ENCODE measurements at regions not wholly inside any gene's neighbourhood (a gene's known extent, or its start where the extent isn't known, plus 50 kb on each side); places are given as distances from the start of the nearest gene placed in this dataset.

DNA sequence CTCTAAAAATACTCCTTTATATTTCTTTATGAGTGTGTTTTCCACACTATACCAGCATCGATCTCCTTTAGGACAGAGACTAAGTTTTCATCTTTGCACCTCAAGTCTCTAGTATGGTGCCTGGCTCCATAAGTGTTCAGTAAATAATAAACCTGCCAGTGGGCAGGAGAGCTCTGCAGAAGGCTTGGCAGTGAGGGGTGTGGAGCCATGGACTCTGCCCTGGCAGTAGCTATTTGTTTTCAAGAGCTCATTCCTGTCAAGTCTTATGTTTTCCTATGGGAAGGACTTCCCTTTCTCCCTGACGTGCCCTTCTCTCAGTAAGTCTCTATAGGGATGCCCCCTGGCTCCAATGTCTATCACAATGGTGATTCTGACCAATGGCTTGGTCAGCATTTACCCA lies 252.2 kb downstream of the PIK3R1 start:
- H3K27me3 ChIP-seq (ENCODE audit: insufficient read depth in 3 of 3, low read length in 2 of 3), result no peaks in the 10 kb centered on the region
- WGBS, 3 donors, result 94 to 97% (median 97%) methylated on average over 2 of the region's 2 CpGs
- TF ChIP-seq, protein P1, sequence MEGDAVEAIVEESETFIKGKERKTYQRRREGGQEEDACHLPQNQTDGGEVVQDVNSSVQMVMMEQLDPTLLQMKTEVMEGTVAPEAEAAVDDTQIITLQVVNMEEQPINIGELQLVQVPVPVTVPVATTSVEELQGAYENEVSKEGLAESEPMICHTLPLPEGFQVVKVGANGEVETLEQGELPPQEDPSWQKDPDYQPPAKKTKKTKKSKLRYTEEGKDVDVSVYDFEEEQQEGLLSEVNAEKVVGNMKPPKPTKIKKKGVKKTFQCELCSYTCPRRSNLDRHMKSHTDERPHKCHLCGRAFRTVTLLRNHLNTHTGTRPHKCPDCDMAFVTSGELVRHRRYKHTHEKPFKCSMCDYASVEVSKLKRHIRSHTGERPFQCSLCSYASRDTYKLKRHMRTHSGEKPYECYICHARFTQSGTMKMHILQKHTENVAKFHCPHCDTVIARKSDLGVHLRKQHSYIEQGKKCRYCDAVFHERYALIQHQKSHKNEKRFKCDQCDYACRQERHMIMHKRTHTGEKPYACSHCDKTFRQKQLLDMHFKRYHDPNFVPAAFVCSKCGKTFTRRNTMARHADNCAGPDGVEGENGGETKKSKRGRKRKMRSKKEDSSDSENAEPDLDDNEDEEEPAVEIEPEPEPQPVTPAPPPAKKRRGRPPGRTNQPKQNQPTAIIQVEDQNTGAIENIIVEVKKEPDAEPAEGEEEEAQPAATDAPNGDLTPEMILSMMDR (IDR thresholded peaks at IDR 0.05), result no peak
- ATAC-seq (no peak), DNase-seq (no peak)
- H3K27ac ChIP-seq, result no peak overlapping the region
- no peaks in the 10 kb centered on the region for H3K9me3 ChIP-seq
- H3K36me3 ChIP-seq (ENCODE audit: insufficient read depth in 1 of 2, low read depth in 1 of 2), result no peaks in the 10 kb centered on the region
- no peaks in the 10 kb centered on the region for H3K4me1 ChIP-seq
- no peak overlapping the region for H3K4me3 ChIP-seq
- intact Hi-C loops (cut with DNase I), result loop anchor here in 1 of 2 donors (10.0 kb wide), 2 partner anchors 497 to 1223 kb away; no protein-coding TSS in a partner anchor

DNA sequence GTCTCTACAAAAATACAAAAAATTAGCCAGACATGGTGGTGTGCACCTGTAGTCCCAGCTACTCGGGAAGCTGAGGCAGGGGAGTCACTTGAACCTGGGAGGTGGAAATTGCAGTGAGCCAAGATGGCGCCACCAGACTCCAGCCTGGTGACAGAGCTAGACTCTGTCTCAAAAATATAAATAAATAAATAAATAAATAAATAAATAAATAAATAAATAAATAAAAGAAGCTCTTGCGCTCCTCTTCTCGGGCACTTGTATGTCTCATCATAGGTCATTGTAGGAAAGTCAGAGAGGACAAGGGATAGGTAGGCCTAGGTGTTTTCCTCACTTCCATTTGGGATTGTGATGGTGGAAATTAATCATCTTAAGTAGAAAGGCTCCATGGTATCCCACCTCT lies 252.8 kb downstream of the PIK3R1 start:
- intact Hi-C loops (cut with DNase I), result loop anchor here in 1 of 2 donors (10.0 kb wide), 2 partner anchors 496 to 1224 kb away; no protein-coding TSS in a partner anchor
- no peak overlapping the region for H3K4me3 ChIP-seq
- H3K27ac ChIP-seq, result no peak overlapping the region
- DNase-seq, result no peak
- H3K4me1 ChIP-seq, result no peaks in the 10 kb centered on the region
- 98 to 99% (median 98%) methylated on average over 4 of the region's 4 CpGs for WGBS, 3 donors
- H3K9me3 ChIP-seq, result no peaks in the 10 kb centered on the region
- H3K27me3 ChIP-seq (ENCODE audit: insufficient read depth in 3 of 3, low read length in 2 of 3), result no peaks in the 10 kb centered on the region
- TF ChIP-seq, protein P1 (IDR thresholded peaks at IDR 0.05), result no peak
- no peak for ATAC-seq
- no peaks in the 10 kb centered on the region for H3K36me3 ChIP-seq (ENCODE audit: insufficient read depth in 1 of 2, low read depth in 1 of 2)

DNA sequence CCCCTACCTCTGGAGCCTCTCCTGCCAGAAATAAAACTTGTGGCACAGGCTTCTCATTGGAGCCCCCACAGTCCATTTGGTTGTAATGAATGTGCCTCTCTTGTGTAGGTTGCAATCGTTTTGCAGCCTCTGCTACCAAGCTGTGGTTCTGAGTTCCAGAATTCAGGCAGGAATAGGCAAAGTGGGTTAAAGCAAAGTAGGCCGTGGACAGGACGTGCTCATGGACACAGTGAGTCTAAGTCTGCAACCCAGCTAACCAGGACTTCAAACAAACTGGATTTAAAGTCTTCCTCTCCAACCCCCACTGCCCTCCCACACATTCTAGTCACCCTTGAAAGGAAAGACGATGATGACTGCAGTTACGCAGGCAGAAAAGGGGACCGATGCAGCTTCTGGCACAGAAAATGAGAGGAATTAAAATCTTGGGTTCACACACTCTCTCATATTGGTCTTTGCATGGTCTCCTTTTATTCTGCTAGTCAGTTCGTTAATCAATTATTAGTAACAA lies 260.0 kb downstream of the PIK3R1 start:
- intact Hi-C loops (cut with DNase I), result no loop called here
- ATAC-seq, result no peak
- no peaks in the 10 kb centered on the region for H3K36me3 ChIP-seq (ENCODE audit: insufficient read depth in 1 of 2, low read depth in 1 of 2)
- H3K9me3 ChIP-seq, result no peaks in the 10 kb centered on the region
- H3K4me3 ChIP-seq, result no peak overlapping the region
- H3K4me1 ChIP-seq, result peaks cover 5% of the 10 kb centered on the region
- 91 to 95% (median 92%) methylated on average over 7 of the region's 7 CpGs for WGBS, 3 donors
- DNase-seq, result no peak
- no peak overlapping the region for H3K27ac ChIP-seq
- TF ChIP-seq, protein P1 (IDR thresholded peaks at IDR 0.05), result no peak
- no peaks in the 10 kb centered on the region for H3K27me3 ChIP-seq (ENCODE audit: insufficient read depth in 3 of 3, low read length in 2 of 3)

DNA sequence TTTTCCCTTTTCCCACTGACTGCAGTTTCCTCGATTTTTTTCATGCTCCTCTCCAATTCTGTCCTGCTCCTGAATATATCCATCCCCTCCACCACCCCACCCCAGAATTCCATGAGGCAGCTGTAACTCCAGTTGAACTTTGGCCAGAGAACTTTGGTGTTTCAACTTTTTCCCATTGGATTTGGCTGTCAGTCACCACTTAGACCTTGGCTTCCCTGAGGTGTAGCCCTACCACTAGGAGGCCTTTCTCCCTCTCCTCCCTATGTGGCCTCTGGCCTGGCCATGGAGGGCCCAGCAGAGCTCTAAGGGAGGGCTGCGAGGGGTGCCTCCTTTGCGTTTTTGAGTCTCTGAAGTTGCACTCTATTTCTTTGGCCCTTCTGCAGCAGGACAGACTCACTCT lies 261.3 kb downstream of the PIK3R1 start:
- Histone ChIP-seq H3K4me1 (peaks cover 5% of the 10 kb centered on the region), H3K27me3 (ENCODE audit: insufficient read depth in 3 of 3, low read length in 2 of 3) (no peaks in the 10 kb centered on the region), H3K9me3 (no peaks in the 10 kb centered on the region), H3K36me3 (ENCODE audit: insufficient read depth in 1 of 2, low read depth in 1 of 2) (no peaks in the 10 kb centered on the region), H3K4me3 (no peak overlapping the region), H3K27ac (no peak overlapping the region)
- DNase-seq (no peak), ATAC-seq (no peak)
- TF ChIP-seq, protein P1 (IDR thresholded peaks at IDR 0.05), result no peak
- intact Hi-C loops (cut with DNase I), result no loop called here
- 63 to 70% (median 65%) methylated on average over 3 of the region's 3 CpGs for WGBS, 3 donors
